ENCODE measurements at regions not wholly inside any gene's neighbourhood (a gene's known extent, or its start where the extent isn't known, plus 50 kb on each side); places are given as distances from the start of the nearest gene placed in this dataset.
"Not testable (repeated sequence)": the region's sequence is repeated elsewhere in the genome, so short reads cannot be mapped to it uniquely, and the experiment has no call there.

DNA sequence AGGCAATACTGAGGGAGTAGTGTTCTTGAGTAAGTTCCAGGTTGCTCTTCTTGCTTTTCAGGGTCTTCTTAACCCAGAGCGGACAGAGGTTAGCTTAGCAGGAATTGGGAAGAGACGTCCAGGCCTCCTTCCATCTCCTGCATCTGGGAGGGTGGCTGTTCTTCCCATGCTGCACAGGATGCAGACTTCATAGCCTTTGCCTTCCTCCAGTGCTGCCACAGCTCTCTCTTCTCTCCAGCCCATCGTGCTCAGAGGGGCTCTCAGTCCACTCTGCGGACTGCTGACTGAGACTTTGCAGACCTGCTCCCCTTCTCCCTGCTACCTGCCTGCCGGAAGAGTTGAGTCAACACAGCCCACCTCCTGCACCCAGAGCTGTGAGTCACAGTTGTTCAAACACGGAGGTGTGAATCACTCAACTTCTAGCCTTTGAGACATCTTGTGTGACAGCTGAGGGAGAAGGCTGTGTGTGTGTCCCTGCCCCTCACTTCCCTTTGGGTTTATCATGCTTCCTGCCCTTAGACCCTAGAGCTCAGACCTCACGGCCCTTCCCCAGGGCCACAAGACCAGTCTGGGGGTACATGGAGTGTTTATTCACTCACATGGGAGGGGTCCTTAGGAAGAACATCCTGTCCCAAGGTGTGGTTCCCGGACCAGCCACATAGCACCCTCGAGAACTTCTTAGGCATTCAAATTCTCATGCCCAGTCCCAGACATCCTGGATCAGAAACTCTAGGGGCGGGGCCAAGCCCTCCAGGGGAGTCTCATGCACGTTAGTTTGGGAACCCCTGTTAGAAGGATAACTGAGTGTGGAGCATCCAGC lies 158.3 kb upstream of the CACNA1E start:
- no peaks in the 10 kb centered on the region for H3K9me3 ChIP-seq
- H3K36me3 ChIP-seq: no peaks in the 10 kb centered on the region
- no peak for DNase-seq
- H3K4me3 ChIP-seq: no peak overlapping the region
- peaks cover 2% of the 10 kb centered on the region; the same call in 1 of the 2 replicates for H3K27me3 ChIP-seq

DNA sequence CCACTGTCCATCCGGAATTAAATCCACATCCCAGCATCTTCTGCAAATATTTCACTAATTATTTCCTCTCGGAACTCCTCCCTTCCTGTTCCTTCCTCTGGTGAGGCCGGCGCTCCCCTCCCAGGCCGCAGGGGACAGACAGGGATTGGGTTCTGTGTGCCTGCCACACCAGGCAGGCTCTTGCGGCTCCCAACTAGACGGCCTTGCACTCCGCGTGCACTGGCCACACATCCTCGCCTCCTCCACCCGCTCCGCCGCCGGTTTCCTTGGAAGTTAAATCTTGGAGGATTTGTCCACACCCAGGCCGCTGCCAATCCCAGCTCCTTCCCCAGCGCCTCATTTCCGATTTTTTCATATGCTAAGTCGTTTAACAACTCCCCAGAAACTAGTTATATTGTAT lies 157.6 kb upstream of the CACNA1E start:
- not testable (repeated sequence) for H3K4me3 ChIP-seq, H3K9me3 ChIP-seq, H3K27me3 ChIP-seq, DNase-seq, H3K36me3 ChIP-seq

DNA sequence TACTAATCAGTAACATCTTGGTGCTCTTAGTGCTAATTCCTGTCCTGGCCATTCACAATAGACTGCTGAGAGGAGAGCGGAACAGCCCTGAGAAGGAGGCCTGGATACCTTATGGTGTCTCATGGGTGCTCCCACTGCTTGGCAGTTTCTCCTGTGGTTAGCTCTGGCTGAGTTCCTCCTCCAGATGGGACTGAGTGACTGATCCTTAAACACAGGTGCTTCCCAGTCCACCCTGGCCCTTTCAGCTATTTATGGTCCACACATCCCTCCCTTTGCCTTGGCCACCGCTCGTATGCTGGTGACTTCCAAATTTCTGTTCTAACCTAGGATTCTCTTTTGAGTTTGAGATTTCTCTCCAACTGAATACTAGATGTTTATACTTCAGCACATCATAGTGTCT lies 157.0 kb upstream of the CACNA1E start:
- no peak overlapping the region for H3K4me3 ChIP-seq
- DNase-seq: no peak
- no peaks in the 10 kb centered on the region for H3K36me3 ChIP-seq
- H3K27me3 ChIP-seq: peaks cover 2% of the 10 kb centered on the region; the same call in 1 of the 2 replicates
- H3K9me3 ChIP-seq: no peaks in the 10 kb centered on the region

DNA sequence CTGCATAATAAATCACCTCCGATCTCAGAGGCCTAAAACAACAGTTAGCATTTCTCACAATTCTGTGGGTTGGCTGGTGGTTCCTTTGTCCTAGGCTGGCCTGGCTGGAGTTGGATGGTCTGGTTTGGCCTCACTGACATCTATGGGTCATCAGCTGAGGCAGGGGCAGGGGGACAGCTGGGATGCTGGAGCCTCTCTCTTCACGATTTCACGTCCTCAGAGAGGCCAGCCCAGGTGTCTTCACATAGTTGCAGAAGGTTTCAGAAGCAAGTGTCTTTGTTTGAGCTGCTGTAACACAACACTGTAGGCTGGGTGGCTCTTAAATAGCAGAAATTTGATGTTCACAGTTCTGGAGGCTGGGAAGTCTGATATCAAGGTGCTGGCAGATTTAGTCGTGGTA lies 155.5 kb upstream of the CACNA1E start:
- DNase-seq: no peak
- H3K4me3 ChIP-seq: no peak overlapping the region
- no peaks in the 10 kb centered on the region for H3K9me3 ChIP-seq
- H3K27me3 ChIP-seq: 0 out of 2 replicates have a peak, but pooled peaks cover 2% of the 10 kb centered on the region
- H3K36me3 ChIP-seq: no peaks in the 10 kb centered on the region

DNA sequence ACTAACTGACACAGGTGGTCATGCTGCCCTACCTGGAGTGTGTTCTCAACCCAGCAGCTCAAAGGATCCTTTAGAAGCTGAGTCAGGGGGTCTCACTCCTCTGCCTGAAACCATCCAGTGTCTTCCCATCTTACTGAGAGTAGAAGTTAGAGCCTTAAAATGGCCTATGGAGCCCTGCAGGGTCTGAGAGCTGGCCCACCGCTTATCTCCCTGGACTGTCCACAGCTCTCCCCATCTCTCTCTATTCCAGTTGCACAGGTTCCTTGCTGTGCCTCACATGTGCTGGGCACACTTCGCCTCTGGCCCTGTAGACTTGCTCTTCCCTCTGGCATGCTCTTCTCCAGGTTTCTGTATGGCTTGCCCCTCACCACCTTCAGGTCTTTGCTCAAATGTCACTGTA lies 148.6 kb upstream of the CACNA1E start:
- DNase-seq: no peak
- Histone ChIP-seq H3K36me3 (no peaks in the 10 kb centered on the region), H3K27me3 (0 out of 2 replicates have a peak, but pooled peaks cover under 1% of the 10 kb centered on the region), H3K4me3 (no peak overlapping the region), H3K9me3 (no peaks in the 10 kb centered on the region)

DNA sequence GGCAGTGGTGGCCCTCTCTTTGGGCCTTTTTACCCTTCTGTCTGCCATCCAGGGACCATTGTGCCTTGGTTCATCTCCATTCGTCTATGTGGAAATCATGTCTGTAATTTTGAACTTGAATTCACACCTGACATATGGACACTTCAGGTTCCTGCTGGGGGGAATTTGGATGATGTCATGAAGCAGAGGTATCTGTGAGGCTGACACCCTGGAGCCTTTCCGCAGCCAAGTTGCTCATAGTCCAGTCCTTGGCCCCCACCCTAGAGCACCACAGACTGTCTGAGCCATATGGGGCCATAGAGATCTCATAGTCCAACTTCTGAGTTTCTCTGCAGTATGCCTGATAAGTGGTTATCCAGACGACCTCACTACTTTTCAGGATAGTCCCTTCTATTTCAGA lies 147.7 kb upstream of the CACNA1E start:
- no peak for DNase-seq
- no peaks in the 10 kb centered on the region for H3K36me3 ChIP-seq
- H3K9me3 ChIP-seq: no peaks in the 10 kb centered on the region
- no peaks in the 10 kb centered on the region for H3K27me3 ChIP-seq
- H3K4me3 ChIP-seq: no peak overlapping the region

DNA sequence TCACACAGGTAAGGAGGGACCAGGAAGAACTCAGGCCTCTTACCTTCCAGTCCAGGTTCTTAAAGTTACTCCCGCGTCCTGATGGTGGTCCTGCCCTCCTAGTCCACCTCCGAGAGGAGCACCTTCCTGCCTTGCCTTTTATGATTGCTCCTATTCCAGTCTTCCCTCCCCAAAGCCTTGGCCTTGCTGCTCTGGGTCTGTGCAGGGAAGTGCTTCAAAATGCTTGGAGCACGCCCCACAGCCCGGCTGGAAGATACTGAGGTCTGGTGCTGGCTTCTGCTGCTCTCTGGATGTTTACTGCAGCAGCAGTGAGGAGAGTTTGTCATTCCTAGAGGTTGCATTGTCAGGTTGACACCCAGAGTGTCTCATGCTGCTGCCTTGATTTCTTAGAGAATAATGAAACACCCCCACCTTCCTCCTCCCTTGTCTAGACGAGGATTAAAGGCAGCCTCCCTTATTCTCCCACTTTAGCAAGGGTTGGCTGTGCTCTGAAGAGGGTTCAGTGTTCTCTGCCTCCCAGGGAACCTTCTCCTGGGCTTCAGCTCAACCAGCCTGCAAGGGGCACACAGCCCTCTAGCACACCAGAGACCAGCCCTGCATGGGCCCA lies 142.2 kb upstream of the CACNA1E start:
- Histone ChIP-seq H3K9me3 (no peaks in the 10 kb centered on the region), H3K27me3 (0 out of 2 replicates have a peak, but pooled peaks cover 2% of the 10 kb centered on the region), H3K4me3 (no peak overlapping the region), H3K36me3 (no peaks in the 10 kb centered on the region)
- DNase-seq: no peak

DNA sequence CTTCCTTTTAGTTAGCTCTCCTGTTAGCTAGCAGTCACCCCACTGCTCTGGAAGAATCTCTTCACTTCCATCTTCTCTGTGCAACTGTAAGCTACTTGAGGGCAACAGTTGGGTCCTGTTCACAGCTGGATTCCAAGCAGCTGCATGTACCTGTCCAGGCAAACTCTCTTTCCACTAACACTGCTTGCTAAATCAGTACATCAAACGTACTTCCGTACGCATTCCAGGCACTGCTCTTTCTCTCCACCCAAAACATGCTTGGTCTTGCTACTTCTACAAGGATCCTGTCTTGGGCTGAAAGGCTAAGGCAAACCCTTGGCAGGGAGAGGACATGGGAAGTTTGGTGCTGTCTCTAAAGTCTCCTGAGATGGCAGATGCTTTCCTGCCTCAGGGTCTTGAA lies 139.2 kb upstream of the CACNA1E start:
- Histone ChIP-seq H3K4me3 (no peak overlapping the region), H3K36me3 (no peaks in the 10 kb centered on the region), H3K27me3 (0 out of 2 replicates have a peak, but pooled peaks cover 2% of the 10 kb centered on the region), H3K9me3 (no peaks in the 10 kb centered on the region)
- no peak for DNase-seq

DNA sequence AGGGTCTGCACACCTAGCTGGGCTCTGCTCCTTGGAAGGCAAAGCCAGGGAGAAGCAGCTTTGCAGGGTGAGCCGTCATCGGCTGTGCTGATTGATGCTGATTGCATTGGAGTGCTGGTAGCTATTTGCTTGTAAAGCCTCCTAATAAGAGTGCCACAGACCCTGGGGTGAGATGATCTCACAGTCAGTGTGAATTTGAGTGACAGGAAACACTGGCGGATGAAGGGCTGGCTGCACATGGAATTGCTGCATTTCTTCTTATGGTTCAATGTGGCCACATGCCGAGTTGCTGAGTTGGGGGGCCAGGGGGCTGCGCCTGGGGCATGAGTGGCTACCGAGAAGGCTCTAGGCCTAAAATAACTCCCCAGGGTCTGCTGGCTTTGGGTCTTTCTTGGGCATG lies 138.2 kb upstream of the CACNA1E start:
- DNase-seq: no peak
- H3K27me3 ChIP-seq: 0 out of 2 replicates have a peak, but pooled peaks cover 2% of the 10 kb centered on the region

DNA sequence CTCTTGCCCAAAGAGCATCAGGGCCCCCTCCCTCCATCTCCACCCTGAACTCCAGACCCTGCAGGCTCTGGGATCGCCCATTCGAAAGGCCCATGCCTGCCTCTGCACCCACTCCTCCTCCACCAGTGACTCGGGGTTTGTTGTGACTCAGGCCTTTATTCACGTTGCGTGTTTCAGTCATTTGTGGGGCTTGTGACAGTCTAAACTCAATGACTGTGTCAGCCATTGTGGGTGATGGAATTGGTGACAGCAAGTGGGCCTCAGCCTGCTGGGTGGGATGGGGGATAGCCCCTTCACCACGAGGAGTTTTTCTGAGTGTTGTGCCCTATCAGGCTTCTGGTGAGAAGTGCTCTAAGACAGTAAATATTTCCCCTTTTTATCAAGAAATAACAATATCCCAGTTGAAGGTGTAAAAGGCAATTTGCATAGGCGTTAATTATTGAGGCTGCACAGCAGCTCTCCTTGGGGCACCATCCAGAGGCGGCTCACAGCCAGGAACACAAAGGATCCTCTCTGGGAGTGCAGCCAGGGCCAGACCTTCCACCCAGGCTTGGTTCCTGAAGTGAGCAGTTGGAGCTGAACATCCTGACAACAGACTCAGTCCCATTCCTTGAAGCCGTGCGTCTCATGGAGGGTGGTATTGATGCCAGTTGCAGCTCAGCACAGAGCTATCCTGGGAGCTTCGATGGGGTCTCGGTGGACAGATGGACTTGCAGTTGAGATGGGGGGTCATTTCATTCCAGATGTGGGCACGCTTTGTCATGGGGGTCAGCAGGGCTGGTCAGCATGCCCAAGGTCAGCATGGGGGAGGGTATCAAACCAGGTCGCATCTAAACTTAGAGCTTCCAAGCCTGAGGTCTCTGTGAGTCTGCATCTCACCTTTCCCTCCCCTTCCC lies 135.6 kb upstream of the CACNA1E start:
- Histone ChIP-seq H3K36me3 (no peaks in the 10 kb centered on the region), H3K4me3 (no peak overlapping the region), H3K27me3 (no peaks in the 10 kb centered on the region), H3K9me3 (no peaks in the 10 kb centered on the region)
- no peak for DNase-seq

More for the DNA sequence above, 138.2 kb upstream of the CACNA1E start:
- Histone ChIP-seq H3K9me3 (no peaks in the 10 kb centered on the region), H3K4me3 (no peak overlapping the region), H3K36me3 (no peaks in the 10 kb centered on the region)

DNA sequence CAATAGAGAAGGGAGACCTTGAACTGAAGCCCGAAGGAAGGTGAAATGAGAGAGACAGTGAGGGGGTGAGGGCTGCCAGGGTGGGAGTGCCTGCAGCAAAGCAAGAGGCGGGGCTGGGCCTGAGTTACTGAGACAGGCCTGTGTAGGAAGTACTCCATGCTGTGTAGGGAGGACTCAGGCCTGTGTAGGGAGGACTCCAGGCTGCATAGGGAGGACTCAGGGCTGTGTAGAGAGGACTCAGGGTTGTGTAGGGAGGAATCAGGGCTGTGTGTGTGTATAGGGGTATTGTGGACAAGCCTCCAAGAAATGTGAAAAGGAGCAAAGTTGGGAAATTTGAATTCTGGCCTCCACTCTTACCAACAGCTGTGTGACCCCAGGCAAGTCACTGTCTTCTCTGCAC lies 133.8 kb upstream of the CACNA1E start:
- no peak overlapping the region for H3K4me3 ChIP-seq
- DNase-seq: no peak
- H3K27me3 ChIP-seq: no peaks in the 10 kb centered on the region

DNA sequence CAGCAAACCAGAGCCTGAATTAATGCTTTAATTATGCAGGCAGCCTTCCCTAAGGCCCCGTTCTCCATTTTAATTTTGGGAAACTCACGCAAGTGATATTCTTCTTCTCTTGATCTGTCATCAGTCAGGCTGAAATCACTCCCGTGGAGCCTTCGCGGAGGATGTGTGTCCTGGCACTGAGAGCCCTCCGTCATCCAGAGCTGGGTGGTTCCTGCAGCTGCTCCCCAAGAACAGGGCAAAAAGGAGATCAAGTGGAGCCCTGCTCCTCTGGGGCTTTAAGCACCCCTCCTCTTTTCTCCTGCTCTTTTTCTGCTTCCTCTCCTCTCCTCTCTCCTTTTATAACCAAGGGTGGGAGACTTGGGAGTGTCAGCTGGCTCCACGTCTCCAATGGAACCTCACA lies 133.2 kb upstream of the CACNA1E start:
- Histone ChIP-seq H3K4me3 (no peak overlapping the region), H3K9me3 (no peaks in the 10 kb centered on the region), H3K36me3 (no peaks in the 10 kb centered on the region), H3K27me3 (no peaks in the 10 kb centered on the region)
- DNase-seq: no peak

More for the DNA sequence above, 133.8 kb upstream of the CACNA1E start:
- H3K9me3 ChIP-seq: no peaks in the 10 kb centered on the region
- no peaks in the 10 kb centered on the region for H3K36me3 ChIP-seq

DNA sequence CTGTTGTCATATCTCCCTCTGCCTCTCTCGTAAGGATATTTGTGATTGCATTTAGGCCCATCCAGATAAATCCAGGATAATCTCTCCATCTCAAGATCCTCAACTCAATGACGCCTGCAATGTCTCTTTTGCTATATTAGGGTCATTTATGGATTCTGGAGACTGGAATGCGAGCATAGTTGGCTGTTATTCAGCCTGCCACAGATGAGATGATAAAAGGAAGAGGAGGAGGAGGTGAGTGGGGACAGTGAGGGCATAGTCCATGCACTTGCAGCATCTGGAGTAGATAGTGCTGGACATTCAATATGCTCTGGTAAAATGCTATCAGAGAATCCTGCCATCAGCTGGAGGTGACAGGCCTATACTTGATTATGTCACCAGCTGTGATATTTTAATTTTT lies 131.6 kb upstream of the CACNA1E start:
- H3K36me3 ChIP-seq: no peaks in the 10 kb centered on the region
- no peak for DNase-seq

DNA sequence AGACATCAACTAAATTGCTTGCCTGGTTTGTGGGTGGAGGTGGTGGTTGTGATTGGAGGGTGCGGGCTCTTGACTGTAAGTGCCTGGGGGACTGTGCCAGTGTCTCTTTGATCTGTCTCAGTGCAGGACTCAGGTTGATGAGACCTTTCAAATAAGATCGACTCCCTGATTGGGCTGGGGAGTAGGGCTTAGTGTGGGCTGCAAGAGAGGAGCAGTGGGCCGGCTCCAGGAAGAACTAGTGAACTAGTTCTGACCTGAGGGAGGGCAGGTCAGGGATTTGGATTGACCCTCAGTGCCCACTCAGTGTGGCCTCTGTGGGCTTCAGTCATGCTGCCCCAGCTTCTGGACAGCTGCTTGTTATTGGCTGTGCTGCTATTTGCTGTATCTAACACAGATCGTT lies 130.6 kb upstream of the CACNA1E start:
- no peak overlapping the region for H3K4me3 ChIP-seq
- DNase-seq: no peak
- H3K27me3 ChIP-seq: no peaks in the 10 kb centered on the region
- H3K36me3 ChIP-seq: no peaks in the 10 kb centered on the region
- no peaks in the 10 kb centered on the region for H3K9me3 ChIP-seq

More for the DNA sequence above, 131.6 kb upstream of the CACNA1E start:
- Histone ChIP-seq H3K4me3 (no peak overlapping the region), H3K9me3 (no peaks in the 10 kb centered on the region), H3K27me3 (no peaks in the 10 kb centered on the region)

DNA sequence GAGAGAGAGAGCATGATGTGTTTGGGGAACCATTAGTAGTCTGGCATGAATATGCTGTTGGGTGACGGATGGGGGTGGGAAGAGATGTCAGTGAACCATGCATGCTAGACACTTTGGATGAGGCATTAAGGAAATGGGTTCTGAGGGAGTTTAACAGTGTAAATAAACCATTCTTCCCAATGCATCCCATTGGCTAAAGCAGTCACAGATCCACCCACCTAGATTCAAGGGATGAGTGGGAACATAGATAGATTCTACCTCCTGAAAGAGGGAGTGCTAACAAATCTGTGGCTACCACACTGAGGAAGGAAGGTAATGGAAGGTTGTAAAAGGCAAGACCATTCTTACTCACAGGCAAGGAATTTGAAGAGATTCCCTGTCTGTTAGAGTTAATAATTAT lies 129.8 kb upstream of the CACNA1E start:
- no peaks in the 10 kb centered on the region for H3K36me3 ChIP-seq
- H3K27me3 ChIP-seq: no peaks in the 10 kb centered on the region
- H3K9me3 ChIP-seq: no peaks in the 10 kb centered on the region
- DNase-seq: no peak
- H3K4me3 ChIP-seq: no peak overlapping the region

DNA sequence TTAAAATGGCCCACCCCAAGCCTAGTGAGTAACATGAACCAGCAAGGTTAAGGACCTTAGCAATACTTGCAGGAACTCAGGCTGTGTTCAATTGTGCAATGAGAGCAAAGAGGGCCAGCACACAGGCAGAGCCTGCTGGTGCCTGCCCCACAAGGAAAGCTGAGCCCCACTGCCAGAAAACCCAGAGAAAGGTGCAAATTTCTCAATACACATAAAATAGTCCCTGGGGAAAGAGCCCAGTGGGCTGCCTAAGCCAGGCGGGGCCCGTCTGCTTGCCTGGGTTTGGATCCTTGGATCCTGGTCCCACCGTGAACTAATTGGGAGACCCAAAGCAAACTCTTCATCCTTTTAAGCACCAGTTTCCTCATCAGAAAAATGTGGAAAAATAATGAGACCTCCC lies 128.5 kb upstream of the CACNA1E start:
- Histone ChIP-seq H3K4me3 (no peak overlapping the region), H3K27me3 (no peaks in the 10 kb centered on the region), H3K36me3 (no peaks in the 10 kb centered on the region), H3K9me3 (no peaks in the 10 kb centered on the region)
- DNase-seq: no peak

Measured in MG63 (cell line).